ENCODE measurements at regions not wholly inside any gene's neighbourhood (a gene's known extent, or its start where the extent isn't known, plus 50 kb on each side); places are given as distances from the start of the nearest gene placed in this dataset.

DNA sequence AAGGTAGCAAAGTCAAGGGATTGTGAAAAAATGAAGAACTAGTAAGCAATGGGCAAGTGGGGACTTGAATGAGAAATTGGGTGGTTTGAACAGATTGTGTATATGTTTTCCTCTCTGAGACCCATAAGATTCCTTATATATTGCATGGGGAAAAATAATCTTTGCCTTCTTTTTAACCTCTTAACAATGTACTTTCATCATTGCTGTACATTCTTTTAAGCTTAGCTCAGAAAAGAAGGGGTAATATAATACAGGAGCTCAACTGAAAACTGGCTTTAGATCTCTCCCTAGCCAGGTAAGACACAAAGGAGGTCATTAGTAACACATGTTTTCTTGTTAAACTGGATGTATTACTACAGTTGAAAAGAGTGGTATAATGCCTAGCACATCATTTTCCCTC is 287.2 kb downstream of the RNF144B start:
- no peak for DNase-seq

DNA sequence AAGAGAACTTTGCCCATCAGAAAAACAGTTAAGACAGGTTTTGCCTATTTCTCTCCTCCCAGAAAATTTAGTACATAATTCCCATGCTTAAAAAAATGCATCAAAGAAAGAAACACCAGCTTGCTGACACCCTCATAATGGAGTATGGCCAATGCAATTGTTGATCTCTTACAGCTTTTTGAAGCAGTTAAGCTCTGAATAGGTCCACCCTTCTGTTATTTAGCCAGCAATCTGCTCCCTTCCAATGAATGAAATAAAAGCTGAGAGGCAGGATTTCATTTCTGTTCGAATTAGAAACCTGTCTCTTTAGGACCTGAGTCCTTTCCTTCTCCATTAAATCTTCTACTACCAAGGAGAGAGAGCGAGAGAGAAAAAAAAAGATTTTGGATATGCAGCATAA is 288.7 kb downstream of the RNF144B start:
- no peak for DNase-seq

DNA sequence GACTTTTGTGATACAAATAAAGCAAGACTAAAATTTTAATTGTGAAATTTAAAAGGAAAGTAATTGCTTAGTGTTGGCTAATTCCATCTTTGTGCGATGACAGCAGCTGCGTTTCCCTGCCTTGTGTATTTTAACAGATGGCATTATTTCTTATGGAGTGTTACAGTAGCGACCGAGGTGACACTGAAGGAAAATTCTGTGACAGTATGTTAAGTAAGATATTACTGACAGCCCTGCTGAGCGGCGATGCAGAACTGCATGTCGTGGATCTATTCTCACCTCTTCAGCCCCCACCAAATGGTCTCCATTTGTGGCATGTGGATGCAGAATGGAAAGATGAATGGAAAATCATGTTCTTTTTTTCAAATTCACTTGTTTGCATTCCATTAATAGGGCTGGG is 289.4 kb downstream of the RNF144B start:
- no peak for DNase-seq

DNA sequence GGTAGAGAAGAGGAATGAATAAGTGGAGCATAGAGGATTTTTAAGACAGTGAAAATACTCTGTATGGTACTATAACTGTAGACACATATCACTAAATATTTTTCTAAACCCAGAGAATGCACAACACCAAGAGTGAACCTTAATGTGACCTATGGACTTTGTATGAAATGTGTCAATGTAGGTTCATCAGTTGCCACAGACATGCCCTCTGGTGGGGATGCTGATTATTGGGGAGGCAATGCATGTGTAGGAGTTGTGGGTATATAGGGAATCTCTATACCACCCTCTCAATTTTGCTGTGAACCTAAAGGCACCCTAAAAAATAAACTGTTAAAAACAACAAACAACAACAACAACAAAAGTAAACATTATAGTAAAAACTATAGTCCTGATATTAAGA is 293.7 kb downstream of the RNF144B start:
- DNase-seq, result no peak

DNA sequence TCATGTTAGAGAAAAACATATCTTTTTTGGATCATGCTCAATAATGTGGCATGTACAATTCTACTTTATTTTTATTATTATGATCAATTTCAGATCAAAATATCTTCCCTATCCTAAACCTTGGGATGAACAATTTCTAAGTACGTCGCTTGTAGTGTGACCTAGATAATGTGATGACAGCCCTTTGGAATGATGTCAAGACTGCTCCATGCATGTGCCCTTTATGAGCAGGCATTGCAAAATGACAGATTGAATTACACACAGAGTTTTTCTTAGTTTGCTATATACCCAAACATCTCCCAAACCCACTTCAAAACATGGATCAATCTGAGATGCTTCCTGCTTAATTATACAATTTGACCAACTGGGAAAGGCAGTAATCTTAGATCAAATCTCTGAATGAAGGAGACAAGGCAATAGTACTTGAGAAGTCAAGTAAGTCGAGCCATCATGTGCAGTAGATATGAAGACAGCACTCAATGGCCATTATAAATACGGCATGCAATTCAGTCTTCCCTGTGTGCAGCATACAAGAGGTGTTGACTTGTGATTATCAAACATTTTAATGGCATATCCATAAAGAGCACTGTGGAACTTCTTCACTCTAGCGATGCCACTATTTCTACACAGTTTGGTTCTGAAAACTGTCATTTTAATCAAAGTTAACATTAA is 294.8 kb downstream of the RNF144B start:
- DNase-seq, result no peak

DNA sequence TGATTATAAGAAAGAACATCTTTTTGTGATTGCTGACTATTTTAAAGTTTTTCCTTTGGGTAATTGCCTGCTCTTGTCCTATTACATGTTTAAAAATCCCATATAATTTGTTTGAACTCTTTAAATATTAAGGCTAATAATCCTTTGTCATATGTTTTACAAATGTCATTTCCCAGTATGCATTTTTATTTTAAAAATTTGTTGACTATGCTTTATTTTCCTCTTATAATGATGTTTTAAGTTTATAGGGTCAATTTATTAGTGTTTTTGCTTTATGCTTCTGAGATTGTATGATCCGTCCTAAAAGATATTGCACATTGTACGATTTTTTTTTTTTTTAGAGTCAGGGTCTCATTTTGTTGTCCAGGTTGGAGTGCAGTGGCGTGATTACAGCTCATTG is 297.2 kb downstream of the RNF144B start:
- no peak for DNase-seq

DNA sequence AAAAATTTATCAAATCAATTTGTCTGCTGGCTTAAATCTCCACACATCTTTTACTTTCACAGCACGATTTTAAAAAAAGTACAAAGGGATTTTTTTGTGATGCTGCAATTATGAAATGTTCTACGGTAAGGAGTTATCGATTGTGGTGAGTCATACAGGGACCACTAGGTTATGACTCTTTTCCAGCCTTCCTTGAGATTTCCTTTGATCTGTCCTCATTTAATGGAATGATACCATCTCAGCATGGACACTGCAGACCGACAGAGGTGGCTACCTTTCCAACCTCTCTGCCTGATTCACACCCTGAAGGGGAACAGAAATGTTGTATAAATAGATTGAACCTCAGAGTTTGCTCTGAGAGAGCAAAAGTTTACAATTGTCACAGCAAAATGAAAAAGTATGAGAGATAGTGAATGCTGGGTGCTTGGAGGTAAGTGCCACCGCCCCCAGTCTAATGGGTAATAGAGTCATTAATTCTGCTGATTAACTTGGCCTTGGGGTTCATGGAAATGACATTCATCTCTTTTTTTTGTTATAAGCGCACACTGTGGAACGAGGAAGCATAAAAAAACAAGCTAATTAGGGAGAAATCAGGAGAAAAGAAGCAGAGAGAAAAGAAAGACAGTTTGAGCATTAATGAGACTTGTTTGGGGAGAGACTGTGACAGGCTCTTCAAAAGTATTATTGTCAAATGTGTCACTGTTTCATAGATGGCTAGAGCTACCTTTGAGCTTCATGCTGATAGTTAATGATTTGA is 306.0 kb downstream of the RNF144B start:
- DNase-seq, result no peak

DNA sequence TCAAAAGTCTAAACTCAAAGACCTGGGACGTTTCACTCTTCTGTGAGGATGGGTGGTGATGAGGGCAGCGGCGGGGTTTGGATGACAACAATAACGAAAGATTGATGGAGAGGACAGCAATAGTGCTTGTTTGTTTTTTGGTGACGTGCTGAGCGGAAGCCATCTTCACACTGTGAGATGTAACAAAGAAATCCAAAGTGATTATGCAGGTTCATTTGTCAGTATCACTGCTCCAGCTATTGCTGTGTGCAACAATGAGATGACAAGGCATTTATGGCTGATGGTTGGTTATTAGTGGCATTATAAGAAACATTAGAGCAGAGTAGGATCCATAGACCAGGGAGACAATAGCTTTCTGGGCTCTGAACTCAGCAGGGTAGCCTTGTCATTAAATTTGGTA is 306.7 kb downstream of the RNF144B start:
- DNase-seq, result no peak

DNA sequence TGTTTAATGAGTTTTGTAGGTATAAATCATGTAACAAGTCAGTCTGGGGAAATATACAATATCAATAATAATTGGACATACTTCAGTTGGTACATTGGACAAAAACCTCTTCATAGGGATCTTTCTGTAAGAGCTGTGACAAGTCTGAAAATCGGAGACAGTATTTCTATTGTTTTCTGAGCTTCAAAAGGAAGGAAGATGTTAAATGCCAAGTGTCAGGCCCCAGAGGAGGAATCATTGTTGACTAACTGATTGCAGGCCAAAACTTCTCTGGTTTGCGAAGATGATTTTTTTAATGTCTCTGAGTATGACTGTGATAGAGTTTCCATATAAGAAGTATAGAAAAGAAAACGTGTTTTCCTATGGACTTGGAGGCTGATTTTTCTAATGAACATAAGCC is 316.4 kb downstream of the RNF144B start:
- DNase-seq, result no peak

DNA sequence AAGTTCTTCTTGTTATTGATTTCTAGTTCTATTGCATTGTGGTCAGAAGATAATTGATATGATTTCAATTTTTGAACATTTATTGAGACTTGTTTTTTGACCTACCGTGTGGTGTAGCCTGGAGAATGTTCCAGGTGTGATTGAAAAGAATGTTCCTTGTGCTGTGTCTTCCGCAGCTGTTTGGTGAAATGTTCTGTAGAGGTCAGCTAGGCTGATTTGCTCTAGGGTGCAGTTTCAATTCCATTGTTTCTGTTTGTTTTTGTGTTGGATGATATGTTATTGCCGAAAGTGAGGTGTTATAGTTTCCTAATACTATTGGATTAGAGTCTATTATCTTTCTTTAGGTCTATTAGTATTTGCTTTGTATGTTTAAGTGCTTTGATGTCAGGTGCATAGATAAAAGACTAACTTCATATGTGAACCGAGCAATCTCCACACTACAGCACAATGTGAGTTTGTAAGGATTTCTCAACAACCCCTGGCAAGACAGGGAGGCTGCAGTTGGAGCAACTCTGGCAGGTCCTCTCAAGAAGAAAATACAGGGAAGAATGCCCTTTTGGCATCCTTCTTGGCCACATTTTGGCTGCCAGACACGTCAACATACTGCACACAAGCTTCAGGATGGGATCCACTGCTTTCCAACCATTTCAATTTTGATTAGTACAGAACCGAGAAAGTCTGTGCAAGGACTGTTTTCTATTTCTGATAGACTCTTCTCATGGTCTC is 320.7 kb downstream of the RNF144B start:
- no peak for DNase-seq

DNA sequence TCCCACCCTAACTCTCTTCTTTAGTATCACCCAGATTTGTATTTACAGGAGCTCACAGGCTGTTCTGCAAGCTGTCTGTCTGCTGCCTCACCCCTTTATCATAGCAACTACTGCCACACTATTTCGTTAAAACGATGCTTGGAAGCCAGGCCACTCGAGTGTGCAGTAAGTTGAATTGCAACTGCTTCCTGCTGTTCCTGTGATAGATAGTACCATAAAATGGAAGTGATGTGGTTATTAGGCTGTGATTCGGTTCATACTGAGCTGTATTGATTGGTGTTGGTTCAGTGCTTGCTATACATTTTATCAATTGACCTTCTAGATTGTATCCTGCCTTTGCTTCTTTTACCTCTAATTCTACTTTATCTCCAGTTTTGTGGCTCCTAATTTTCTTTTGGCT is 325.4 kb downstream of the RNF144B start:
- DNase-seq, result no peak

DNA sequence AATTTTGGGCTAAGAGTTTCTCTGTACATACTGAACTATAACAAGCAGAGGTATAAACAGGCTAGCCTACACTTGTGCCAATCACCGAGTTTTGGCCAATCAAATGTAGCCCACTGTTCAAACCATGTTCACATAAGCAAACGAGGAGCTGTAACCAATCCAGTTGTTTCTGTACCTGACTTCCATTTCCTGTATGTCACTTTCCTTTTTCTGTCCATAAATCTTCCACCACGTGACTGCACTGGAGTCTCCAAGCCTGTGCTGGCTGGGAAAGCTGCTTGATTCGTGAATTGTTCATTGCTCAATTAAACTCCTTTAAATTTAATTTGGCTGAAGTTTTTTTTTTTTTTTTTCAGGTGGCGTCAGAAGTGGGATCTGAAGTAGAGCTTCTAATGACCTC is 332.9 kb downstream of the RNF144B start:
- no peak for DNase-seq

DNA sequence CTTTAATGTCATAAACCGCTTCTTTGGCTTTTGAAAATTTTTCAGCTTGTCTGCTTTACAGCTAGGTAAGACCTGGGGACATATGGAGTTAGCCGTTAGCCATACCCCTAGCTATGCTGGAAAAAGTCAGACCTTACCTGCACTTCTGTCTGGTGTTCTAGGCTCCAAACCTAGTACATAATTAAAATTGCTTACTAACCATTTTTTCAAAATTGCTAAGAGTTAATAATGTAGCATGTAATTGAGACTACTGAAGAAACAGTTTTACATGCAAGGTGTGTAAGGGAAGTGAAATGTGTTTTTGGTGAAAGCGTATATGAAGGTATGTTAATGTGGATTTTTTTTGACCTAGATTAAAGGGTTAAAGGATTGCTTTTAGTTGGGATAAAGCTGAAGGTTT is 336.9 kb downstream of the RNF144B start:
- DNase-seq, result no peak

DNA sequence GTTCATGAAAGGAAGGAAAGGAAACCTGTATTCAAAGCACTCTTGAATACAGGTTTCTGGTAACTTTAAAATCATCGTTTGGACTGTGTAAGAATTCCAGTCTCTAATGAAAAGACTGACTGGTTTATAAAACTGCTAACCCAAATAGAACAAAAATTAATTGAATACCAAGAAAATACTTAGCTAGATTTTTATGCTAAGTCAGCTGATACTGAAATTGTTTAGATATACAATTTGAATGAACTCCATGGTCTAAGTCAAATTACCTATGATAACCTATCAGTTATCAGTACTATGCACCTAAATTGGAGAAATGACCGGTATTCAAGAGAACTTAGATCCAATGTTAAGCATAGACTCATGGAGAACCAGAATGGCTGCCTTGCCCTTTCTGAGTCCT is 338.3 kb downstream of the RNF144B start:
- no peak for DNase-seq

DNA sequence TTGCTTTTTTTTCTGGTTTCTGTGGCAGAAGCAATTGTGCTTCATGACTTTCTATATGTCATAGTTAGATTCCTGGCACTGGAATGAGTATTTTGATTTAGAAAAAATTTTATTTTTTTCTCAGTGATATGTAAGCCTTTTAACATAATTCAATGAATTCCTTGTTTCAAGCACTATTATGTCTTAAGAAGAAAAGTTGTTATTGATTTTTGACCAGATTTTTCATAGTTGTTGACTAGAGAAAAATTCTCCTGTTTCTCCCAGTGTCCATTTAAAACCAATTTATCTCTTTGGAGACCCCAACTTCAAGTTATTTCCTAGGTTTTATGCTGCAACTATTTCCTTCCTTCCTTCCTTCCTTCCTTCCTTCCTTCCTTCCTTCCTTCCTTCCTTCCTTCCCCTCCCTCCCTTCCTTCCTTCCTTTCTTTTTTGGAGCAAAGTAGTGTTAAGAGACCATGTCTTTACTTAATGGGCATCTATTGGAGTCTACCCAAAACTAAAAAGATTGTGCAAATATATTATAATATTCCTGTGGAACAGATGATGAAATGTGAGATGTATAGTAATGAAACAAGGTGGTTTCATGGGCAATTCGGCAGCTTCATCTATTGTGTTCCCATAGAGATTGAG is 346.9 kb downstream of the RNF144B start:
- no peak for DNase-seq

DNA sequence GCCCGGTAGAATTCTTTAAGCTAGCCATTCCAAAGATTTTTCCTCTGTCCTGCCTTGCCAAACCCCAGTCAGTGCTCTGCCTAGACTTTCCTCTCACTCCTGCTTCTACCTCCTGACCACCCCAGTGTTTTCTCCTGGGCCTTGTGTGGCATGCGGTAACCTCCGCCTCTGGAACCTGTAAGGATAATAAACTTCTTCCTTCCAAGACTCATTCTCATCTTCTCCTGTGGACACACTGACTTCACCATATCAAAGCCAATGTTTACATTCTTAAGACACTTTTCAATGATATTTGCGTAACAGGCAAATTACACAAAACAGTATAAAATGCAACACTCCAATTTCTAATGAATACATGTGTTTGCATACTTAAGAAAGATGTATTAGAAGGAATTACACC is 354.6 kb downstream of the RNF144B start:
- DNase-seq, result no peak

DNA sequence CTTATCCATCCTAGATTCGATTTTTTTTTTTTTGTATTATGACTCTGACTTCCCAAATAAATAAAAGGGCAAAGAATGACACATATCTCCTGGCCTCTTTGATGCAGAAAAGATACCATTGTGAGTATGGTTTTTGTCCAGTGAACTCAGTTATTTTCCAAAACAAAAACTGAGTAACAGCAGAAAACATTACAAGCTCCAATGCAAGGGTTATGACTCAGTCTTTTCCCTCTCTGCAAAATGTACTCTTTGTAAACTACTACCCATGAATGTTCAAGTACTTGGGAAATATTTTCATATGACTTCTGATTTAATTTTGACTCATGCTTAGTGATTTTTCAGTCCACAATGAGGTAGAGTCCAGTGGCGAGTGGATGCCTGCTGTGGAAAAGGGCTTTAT is 355.3 kb downstream of the RNF144B start:
- no peak for DNase-seq

DNA sequence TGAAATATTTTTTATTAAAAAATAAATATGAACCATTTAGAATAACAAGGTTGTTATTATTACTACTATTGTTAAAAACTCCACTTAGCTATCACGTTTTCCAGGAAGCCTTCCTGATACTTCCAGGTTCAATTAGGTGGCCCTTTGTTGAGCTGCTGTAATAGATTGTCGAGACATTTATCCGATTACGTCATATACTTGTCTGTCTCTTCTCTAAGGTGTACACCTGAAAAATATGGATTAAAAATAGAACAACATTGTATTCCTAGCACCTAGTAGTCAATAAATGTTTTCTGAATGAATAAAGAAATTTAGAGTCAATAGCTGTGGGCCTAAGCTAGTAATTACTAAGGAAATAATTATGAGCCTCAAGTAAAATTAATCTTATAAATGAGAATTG is 359.6 kb downstream of the RNF144B start:
- no peak for DNase-seq

DNA sequence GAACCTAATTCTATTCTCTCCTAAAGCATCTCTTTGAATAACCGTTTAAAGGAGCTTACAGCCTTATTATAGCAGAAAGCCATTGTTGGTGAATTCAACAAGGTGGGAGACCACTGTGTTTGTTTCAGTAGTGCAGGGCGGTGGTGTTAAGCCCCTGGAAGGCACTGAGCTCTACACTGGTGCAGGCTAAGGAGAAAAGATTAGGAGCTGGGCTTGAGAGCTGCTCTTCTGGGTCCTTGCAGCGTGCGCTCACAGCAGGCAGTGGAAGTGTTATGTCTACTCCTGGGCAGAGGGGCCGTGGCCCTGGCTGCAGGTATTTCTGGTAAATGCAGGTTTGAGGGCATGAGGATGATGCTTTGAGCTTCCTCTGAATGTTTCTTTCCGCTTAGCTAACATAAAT is 361.2 kb downstream of the RNF144B start:
- no peak for DNase-seq

DNA sequence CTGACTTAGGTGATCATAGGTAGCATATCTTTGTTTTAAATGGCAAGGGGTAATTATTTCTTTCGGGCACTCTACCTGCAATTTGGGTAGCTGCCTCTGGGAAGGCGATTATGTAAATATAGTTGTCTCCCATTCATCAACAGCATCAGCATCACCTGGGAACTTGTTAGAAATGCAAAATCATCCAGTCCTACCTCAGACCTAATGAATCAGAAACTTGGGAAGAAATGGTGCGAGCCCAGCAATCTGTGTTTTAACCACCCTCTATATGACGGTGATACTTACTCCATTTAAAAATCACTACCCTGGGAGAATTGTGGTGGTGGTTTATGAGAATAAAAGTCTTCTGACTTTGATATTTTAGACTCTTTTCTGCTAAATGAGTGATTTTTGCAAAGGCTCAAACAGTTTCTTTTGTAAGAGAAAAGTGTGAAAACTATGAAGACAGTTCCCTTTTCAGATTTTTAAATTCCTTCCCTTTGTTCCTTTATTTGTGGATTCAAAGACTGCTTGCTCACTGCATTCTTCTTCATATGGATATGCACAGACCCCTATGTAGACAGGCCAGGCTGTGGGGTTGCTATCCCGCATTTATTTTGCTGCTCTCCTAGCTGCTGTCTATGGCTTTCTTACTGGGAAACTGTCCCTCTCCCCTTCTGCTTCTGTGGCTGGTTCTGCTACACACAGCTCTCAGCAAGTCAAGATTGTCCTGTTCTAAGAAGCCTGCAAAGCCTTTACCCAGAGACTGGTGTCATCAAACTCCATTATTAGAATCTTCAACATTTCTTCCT is 365.3 kb downstream of the RNF144B start:
- DNase-seq, result no peak

DNA sequence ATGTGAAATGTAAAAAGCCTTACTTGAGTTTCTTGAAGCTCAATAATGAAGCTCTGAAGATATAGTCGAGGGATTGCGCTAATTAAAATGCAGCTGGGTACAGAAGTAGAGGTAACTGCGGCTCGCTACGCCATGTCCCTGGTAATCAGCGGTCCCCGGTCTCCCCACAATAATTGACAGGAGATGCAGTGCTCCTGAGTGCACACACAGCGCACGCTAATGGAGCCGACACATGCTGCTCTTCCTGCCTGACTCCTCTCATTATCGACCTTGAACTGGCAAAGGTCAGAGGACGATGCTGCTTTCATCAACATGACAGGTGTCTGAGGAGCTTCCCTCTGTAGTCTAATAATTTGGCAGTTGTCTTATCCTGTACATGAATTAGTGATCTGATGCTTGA is 365.9 kb downstream of the RNF144B start:
- no peak for DNase-seq

DNA sequence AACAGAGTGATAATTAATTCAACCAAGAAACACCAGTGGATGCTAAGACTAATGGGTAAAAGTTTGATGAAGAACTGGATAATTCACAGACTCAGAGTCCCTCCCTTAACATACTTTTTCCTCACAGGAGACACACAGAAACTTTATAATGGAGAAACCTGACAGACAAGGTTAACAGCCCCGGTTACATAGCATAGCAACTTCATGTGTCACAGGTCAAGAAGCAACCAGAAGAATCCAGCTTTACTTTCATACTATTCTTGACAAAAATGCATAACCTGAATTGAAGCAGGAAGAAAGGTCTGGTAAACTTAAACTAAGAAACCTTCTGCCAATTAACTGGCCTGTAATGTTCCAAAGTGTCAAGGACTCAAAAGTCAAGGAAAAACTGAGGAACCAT is 375.9 kb downstream of the RNF144B start:
- DNase-seq, result no peak
